DMS153 treated with DMSO at 0.1 percent for 48 hours (cell line): ENCODE measurements at regions not wholly inside any gene's neighbourhood (a gene's known extent, or its start where the extent isn't known, plus 50 kb on each side); places are given as distances from the start of the nearest gene placed in this dataset.

Experiments used
- DNase-seq: peaks from one replicate; lab custom pipeline; 2025; ENCODE audit not compliant: unreplicated experiment; lab: John Stamatoyannopoulos, UW

DNA sequence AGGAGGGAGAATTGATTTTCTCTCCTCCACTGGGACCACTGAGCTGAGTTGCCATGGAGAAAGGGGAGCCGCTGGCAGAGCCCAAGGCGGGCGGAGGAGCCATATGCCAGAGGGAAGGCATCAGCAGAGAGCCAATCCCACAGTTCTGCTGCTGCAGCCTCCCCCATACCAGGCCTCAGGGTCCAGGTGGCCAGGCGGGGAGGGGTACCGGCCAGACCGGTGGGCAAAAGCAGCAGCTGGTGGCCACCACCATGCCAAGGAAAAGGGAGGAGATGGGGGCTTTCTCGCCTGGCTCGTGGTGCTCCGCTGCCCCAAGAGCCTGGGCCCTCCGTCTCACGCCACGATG is 72.8 kb downstream of the PITPNM2 start:
- DNase-seq: no peak

DNA sequence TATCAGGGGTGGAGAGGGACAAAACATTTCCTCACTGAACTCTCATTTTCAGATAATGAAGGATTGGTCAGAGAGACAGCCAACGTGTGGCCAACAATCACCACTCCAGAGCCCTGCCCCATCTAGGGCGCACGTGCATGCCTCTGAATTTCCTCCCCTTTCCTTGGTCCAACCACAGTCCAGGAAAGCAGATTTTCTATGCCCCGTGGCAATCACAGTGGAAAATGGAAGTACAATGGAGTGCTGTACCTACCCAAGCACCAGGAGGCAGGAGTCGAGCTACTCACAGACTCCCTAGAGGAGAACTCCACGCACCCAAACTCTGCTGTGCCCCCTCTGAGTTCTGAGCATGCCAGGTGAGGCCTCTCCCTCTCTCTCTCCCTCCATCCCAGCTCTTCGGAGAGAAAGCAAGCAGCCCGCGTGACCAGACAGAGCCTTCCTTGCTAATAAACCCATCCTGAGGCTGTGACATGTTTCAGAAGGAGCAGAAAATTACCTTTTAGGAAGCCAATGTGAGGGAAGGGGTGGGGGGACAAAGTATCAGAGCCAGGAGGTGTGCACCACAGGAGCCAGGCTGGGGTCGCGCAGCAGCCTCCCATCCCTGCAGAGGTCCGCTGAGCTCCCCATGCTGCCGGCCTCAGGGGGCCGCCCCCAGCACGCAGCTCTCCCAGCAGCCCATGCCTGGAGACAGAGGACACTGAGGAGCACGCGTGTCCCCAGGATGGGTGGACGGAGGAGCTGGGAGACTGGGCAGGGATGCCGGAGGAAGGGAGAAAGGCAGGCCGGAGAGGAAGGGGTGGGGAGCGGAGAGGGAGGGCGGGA is 73.4 kb downstream of the PITPNM2 start:
- DNase-seq: no peak

DNA sequence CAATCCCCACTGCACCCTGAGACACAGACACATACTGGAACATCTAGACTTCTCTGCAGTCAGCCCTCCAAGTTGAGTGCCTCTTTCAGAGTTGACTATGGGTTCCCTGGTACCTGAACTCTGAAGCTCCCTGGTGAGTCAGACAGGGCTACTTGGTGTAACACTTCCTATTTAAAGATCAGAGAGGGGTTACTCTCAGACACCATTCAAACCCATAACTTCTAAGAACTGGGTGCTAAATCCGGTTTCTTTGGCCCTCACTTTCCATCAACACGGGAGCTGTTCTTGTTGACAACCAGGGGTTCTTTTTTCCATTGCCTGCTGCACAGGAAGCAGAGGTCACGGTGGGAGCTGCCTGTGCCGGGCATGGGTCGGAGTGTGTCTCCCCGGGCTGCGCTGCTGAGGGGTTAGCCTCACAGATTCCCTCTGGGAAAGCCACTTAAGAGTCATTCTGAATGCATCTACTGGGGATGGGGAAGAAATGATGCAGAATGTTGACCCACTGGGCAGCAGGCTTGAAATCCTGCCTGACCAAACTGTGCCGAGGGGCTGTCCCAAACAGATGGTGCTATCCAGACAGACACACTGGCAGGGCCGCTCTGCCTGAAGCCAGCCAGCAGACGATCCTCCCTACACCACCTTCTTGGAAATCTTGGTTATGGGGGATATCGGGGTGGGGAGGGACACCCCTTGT is 74.1 kb downstream of the PITPNM2 start:
- DNase-seq: no peak

- DNase-seq: peak; percentile 27
These were observed 75.2 kb downstream of the PITPNM2 start for GRCh38 chr12:123075646-123076171.

- DNase-seq: no peak
These were observed 75.7 kb downstream of the PITPNM2 start for GRCh38 chr12:123075087-123075645.

DNA sequence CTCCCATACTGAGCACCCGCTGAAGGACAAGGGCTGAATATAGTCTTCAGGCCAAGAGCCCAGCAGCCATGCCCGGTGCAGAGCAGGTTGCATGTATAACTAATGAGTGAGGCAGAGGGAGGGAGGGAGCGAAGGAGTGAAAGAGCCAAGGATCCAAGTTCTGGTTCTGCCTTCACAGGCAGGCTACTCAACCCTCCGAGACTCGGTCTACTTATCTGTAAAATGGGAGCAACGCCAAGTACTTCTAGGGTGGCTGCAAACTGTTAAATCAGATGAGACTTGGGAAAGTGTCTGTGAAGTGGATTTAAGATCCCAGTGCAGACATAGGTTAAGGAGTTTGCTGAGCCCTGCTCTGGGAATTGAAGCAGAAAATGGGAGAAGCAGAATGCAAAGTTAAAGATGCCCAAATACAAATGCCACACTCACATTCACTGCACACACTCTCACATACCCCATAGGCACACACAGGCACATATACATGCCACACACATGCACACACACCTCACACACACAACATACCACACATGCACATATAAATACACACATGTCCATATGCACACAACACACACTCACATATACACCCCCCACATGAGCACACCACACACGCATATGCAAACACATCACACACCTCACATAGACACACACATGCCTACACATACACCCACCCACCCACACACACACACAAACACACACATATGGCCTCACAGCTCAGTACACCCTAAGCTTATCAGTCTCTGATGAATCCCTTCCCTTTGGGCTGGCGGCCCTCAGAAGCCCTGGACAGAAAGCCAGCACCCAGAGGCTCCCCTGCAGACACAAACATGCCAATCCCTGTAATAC is 76.7 kb downstream of the PITPNM2 start:
- DNase-seq: no peak

DNA sequence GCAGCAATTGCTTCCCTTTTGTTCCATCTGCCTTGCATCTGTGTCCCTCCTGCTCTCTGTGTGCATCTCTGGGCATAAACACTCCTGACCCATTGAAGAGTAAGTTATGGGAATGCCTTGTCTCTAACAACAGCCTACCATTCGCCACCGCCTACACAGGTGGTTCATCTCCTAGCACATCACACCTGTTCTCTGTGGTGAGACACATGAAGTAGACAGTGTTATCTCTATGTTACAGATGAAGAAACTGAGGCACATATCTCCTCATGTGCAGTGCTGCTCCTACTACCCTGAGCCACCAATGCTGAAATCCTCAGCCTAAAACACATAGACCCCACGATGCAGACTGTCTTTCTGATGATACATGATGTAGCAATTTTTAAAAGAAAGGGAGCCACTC is 77.6 kb downstream of the PITPNM2 start:
- no peak for DNase-seq

DNA sequence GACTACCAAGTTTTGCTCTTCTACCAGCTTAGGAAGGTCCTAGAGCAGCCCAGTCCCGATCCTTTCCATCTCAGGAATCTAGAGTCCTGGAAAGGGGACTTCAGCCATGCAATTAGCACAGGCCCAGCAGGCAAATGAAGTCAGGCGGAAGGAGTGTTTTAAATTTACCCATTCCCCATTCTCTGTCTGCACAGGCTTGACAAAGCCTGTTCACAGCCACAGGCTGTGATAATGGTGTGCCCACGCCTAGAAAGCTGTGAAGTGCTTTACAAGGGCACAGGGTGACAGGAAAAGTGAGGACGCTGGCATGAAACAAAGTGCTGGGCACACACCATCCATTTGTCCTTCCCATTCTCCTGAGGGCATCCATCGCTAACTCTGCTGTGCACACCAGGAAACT is 79.0 kb downstream of the PITPNM2 start:
- DNase-seq: no peak

- no peak for DNase-seq
These were observed 79.6 kb downstream of the PITPNM2 start for GRCh38 chr12:123071099-123071800.

- DNase-seq: no peak
These were observed 80.4 kb downstream of the PITPNM2 start for GRCh38 chr12:123070267-123071081.

- no peak for DNase-seq
These were observed 81.2 kb downstream of the PITPNM2 start for GRCh38 chr12:123069436-123070266.

DNA sequence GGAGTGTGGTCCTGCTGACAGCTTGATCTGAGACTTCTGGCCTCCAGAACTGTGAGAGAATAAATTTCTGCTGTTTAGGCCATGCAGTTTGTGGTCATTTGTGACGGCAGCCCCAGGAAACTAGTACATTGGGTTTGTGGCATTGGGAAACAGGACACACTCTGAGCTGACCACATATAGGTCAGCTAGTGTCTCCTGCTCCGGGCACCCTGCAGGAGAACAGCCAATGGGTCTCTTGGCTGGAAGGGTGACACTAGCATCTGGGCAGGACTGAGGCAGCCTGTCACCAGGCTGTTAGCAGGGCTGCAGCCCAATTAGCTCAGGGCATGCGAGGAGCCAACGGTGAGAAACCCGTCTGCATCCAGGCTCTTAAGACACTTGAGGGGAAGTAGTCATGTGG is 83.2 kb downstream of the PITPNM2 start:
- no peak for DNase-seq

DNA sequence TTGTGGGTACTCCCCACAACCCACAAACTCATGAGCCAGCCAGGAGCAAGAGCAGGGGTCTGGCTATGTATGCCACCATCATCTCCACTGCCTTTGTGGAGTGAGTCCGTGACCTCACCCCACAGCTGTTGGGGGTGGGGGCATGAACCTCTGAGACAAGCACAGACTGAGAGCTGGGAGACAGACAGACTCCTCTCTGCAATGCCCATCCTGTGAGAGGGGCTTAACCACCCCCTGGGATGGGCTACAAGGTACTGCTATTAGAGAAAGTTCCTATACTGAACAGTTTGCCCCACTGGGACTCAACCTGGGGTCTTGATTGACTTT is 84.5 kb downstream of the PITPNM2 start:
- DNase-seq: no peak

GRCh38 chr12:123065676-123066383 is 85.1 kb downstream of the PITPNM2 start:
- DNase-seq: no peak

- DNase-seq: no peak
These were observed 84.6 kb downstream of the ARL6IP4 start for GRCh38 chr12:123064885-123065619.

DNA sequence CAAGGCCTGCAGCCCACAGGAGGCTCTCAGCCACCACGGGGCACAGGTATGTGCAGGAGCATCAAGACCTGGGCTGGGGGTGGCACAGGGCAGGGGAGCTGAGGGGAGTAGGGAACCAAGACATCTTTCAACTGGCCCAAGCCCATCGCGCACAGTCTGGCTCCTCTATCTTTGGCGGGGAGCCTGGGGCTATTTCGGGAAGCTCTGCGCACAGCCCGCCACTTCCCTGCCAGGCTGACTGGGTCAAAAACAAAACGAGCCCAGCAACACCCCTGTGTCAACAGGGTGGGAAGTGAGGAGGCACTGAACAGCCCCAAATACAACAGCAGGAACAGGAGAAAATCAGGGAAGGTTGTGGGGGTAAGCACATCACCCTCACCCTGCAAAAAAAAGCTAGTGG is 83.9 kb downstream of the ARL6IP4 start:
- no peak for DNase-seq

- no peak for DNase-seq
These were observed 83.1 kb downstream of the ARL6IP4 start for GRCh38 chr12:123063535-123063934.
